Stimulated activated CD4-positive, alpha-beta T cell treated with anti-CD3 and anti-CD28 coated beads, Interleukin-1b, Interleukin-23, amount 100 ng/mL, for 4 hours (primary cell): ENCODE measurements at regions not wholly inside any gene's neighbourhood (a gene's known extent, or its start where the extent isn't known, plus 50 kb on each side); places are given as distances from the start of the nearest gene placed in this dataset.

Source experiments
- DNase-seq, 2 donors: peaks; one replicate each; pipeline ENCODE4 v3.0.0-alpha.2; 2020; ENCODE audit warnings: low read depth in 2 of 2

DNA sequence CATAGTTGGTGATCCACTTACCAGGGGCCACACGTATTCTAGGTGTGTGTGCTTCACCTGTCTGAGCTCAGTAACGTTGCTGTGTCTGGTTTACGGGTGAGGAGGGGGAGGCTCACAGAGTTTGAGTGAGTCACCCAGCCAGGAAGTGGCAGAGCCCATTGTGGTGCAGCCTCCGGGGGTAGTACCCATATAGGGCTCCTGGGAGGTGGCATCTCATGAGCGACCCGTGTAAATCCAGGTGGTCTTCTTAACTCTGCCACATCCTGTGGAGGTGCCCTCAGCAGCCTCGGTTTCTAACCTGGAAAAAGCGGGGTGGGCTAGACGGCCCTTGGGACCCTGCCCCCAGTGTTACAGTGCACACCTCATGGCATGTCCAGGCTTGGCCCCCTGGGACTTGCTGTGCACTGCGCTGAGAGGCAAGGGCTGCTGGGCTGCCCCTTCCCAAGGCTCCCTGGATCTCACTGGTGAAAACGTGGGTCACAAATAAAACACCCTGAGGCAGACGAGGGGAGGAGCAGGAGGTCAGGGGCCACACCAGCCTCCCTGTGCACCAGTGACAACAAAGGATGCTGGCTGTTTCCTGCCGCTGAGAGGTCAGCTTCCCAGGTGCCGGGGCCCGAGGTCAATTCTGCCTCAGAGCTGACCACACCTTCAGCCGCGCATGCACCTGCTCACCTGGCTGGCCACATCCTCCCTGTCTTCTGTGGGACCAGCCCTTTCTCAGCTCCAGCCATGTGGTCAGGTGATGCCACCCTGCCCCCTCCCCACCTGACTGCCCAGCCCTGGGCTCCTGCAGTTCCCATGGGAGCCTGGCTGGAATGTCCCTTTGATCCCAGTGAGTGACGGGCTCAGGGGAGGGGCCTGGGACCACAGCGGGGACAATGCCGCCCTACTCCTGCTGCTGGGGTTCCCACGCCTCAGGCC lies 305.1 kb downstream of the CTTN start:
- no peak for DNase-seq

DNA sequence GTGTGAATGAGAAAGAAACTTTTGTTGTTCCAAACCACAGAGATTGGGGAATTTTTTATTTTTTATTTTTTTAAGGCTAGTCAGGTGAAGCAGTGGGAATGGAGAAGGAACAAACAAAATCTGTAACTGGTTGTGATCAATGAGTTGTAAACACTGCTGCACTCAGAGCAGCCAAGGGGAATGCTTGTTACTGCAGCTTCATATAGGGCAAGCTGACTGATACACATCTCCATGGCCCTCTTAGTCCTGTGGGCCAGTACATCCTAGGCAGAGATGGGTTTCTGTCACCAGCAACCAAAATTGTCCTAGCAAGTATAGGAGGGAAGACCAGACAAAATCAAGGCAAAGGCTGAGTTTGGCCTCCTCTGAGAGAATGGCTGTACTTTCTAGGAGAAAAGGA lies 306.8 kb downstream of the CTTN start:
- DNase-seq: no peak

DNA sequence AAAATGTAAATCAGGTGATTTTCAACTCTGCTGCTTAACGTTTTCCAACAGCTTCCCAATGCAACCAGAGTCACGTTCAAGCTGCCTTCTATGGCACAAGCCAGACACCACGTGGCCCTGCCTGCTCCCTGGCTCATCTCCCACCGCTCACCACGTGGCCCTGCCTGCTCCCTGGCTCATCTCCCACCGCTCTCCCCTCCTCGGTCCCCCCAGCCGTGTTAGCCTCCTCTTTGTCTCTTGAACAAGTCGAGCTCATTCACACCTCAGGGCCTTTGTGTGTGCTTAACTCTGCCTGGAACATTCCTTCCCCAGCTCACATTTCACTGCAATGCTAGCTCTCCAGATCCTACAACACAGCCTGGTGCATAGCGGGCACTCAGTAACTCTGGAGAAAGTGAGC lies 307.6 kb downstream of the CTTN start:
- no peak for DNase-seq

DNA sequence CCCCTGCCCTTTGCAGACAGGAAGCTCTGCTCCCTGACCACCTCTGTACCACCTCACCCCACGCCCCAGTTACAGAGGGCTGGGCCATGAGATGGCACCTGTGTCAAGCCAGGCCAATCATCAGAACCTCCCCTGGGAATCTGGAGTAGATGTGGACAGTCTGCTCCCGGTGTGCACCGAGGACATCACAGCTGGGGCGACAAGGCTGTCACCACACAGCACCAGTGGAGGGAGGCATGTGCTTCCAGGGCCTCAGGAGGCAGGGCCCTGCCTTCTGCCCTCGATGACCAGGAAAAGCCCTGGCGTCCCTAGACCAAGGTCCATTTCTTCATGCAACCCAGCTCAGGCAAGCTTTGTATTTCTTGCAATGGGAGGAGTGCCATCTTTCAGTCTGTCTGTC lies 309.5 kb downstream of the CTTN start:
- DNase-seq: no peak

DNA sequence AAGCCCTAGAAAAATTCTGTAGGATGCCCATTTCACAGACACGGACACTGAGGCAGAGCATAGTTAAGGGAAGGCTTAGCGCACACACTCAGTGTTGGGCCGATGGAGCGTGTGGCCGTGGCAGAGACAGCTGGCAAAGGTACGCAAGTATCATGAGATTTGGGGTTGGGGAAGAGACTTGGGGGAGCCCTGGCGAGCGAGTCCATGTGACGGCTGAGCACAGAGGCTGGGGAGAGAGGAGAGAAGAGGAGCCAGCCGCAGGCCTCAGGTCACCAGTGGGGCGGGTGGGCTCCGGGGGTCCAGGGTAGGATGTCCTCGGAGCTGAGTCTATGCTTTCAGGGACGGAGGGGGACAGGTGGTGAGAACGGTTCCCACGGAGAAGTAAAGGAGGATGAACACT lies 311.3 kb downstream of the CTTN start:
- no peak for DNase-seq

DNA sequence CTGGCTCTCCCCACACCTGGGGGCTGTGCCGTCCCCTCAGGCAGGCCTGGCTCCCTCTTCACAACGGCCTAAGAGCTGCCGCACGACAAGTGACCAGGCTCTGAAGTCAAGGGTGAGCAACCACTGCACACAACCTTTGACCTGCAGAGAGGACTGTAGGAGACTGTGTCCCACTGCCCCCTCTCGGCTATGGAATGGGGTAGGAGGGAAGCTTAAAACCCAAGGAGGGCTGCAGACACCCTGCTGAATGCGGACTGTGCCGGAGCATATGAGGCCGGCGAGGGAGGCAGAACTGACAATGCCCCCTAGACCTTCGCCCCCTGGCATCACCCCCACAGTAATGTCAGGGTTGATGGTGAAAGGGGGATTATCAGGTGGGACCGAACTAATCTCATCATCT lies 311.9 kb downstream of the CTTN start:
- no peak for DNase-seq

DNA sequence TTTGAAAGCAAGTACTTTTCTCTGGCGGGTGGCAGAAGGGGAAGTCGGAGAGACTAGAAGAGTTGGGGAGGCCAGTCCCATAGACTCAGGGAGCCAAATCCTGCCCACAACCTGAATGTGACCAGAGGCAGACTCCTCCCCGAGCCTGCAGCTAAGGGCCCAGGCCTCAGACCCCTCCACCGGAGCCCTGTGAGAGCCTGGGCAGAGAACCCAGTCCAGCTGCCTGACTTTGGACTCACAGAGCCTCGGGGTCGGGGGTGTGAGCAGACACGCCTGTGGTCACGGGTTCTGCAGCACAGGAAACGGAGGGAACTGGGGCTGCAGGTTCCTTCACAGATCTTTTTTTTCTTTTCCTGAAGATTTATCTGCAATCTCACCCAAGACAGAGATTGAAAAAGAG lies 312.3 kb downstream of the CTTN start:
- DNase-seq: no peak

DNA sequence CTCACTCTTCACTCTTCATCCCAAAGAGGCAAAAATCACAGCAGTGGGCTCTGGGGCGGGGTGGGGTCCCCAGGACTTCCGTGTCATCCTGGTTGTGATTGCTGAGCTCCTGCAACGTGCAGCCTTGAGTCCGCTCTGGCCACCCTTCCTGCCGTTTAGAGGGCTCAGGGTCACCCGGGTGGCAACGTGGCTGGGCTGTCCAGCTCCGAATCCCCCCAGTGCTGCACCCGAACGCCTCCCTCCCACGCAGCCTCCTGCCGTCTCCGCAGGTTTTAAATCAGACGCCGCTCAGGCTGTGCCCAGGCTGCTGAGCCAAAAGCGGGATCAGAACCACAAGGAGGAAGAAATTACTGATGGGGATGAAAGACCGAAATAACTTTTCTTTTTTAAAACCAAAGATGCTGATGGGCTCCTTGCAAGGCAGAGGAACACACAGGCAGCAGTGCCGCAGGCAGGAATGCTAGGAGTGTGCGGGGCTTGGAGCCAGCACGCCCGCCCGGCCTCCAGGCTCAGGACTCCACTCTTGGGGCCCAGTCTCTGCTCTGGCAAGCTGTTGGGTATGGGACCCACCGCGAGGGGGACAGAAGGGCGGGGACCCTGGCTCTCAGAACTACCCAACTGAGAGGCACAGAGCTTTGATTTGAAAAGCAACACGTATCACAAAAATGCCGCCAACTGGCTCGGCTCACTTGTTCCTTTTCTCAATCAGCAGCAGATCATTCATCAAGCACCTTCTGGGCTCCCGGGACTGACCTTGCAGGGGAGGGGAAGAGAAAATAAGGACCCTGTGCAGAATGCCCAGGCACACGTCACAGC lies 313.0 kb downstream of the CTTN start:
- DNase-seq: no peak

DNA sequence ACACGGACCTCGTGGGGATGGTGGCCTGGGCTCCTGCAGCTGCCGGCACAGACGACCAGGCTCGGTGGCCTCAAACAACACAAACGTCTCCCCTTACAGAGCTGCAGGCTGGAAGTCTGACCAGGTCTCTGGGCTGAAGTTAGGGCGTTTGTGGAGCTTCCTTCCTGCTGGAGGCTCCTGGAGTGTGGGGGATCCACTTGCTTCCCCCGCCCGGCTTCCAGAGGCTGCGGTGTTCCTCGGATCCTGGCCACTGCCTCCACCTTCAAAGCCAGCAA lies 313.5 kb downstream of the CTTN start:
- DNase-seq: no peak

DNA sequence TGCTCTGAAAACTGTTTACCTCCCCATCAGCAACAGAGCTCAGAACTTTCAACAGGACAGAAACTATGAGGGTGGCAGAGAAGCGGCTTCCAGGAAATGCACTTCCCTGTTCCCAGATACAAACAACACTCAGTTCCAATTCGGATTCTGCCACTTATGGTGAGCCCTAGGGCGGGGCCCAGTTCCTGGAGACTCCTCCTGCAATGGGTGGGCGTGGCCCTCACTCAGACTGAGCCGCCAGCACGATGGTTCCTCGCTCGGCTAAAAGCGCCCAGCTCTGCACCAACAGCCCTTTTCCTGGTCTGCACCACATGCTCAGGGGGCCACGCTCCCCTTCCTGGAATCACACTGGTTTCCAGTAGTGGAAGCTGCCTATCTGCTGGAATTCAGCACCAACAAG lies 314.1 kb downstream of the CTTN start:
- DNase-seq: no peak

DNA sequence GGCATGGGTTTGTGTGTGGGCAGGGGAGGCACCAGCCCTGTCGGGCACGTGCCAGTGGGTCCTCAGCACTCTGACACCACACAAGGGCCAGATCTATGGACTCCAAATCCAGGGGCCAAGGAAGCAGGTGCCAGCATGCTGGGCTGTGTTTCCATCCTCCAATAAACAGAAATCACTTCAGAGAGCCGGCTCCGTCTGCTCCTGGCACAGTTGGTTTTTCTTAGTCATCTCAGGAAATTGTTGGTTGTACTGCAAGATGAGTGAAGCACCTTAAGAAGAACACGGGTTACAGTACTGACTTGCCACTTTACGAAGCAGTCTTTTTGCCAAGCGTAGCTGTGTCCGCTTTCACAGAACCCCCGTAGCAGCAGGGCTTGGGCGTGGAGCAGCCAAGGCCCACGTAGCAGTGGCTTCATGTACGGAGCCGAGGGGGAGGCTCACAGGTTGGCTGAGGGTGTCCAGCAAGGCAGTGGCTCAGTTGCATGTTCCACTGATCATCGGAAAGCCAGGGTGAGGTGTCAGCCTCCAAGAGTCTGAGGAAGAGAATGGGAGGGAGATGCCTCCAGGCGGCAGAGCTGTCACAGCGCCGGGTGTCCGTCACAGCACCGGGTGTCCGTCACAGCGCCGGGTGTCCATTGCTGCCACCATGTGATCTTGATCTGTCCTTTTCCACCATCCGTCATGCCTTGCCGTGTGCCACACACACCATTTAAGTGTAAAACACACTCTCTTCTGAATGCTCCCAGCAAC lies 314.9 kb downstream of the CTTN start:
- no peak for DNase-seq

DNA sequence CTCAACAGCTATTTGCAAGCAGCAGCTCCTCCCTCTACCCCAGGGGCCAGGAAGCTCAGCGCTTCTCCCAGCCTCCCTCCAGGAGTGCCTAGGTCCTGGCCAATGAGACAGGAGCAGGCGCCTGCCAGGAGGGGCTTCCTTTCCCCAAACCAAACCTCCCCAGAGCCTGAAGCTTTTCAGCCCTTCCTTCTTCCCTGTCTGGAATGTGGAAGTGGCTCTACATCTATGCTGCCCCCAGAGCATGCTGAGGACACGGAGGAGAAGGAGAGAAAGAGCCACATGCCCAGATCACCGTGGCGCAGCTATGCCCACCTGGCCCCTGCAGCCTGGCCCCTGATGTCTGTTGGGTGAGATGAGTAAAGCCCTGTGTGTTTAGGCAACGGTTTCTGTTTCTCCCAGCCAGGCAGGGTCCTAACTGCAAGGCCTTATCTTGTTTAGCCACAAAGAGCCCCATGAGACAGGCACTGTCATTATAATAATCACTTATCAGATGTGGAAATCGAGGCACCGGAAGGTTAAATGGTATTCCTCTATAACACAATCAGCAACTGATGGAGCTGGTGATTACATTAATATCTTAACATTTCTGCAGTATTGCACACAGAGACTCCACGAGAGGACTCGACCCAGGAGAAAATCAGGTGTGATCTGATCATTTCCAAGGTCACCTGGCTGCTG lies 315.8 kb downstream of the CTTN start:
- no peak for DNase-seq

DNA sequence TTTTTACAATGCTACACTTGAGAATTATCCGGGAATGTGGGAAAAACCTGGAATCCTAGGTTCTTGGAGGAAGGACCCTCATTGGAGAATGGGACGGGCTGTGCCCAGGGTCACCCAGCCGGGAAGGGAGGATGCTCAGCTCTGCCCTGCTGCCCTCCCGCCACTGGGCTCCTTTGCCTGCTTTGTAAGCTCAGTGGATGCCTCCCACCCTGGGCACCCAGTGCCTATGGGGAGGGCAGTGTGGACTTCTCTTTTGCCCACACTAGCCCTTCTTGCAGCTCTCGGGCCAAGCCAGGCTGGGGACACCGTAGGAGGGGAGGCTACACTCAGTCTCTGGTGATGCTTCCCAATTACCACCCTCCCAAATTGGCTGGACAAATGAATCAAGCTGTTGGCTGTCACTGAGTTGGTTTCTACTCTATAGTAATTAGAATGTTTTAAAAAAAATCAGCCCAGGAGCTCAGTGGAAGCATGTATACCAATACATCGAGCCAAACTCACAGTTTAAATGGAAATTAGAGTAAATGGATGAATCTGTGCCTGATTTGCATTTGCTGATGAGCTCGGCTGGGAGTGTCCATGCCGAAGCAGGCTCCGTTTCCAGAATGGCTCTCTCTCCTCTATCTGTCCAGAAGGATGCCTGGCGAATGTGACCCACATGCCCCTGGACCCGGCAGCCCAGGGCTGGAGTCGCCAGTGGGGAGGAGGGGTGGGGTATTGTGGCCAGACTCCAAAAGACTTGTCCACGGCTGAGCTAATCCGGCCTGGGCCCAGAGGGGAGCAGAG lies 317.0 kb downstream of the CTTN start:
- DNase-seq: no peak

DNA sequence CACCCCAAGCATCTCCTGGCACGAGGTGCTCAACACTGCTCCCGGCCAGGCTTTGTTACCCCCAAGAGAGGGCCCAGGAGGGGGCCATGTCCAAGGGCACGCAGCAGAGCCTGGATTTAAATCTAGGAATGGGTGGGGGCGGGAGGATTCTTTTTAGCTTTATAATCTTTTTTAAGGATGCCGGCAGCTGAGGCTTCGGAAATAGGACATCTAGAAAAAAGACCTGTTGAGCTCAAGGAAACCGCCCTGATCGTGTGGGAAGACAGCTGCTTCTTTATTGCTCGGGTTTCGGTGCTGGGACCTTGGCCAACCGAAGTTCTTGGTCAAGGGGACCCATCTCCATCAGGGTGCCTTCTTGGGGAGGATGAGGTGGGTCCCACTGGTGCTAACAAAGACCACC lies 317.9 kb downstream of the CTTN start:
- DNase-seq: no peak

DNA sequence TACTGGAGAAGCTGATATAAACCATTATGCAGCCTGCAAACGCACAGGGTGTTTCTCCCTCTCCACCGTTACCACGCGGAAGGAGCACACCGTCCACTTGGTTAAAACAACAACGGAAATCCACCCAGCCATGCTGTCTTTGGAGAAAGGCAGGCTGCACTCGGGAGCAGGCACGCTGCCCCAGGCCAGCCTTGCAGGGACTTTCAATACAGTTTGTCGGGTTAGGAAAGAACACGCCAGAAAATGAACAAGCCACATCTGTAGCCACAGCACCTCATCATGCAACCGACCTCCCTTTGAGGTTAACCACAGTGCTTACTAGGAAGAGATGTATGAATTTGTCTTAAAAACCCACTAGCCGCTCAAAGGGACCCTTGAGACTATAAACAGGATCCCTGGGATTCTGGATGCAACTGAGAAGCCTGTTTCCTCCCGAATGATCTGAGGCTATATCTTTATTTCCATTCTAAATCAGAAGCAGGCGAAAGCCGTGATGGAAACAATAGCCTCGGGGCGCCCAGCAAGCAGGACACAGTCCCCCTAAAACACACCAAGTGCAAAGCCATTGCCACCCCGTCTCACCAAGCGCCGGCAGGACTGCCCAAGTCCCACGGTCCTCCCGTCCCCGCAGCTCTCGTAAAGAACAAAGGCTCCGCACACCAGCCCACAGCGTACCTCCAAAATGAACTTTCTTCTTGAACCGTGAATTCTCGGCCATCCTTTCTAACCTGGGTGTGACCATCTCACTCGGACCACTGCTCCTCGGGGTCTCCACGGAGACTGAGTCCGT lies 318.9 kb downstream of the CTTN start:
- DNase-seq: no peak

DNA sequence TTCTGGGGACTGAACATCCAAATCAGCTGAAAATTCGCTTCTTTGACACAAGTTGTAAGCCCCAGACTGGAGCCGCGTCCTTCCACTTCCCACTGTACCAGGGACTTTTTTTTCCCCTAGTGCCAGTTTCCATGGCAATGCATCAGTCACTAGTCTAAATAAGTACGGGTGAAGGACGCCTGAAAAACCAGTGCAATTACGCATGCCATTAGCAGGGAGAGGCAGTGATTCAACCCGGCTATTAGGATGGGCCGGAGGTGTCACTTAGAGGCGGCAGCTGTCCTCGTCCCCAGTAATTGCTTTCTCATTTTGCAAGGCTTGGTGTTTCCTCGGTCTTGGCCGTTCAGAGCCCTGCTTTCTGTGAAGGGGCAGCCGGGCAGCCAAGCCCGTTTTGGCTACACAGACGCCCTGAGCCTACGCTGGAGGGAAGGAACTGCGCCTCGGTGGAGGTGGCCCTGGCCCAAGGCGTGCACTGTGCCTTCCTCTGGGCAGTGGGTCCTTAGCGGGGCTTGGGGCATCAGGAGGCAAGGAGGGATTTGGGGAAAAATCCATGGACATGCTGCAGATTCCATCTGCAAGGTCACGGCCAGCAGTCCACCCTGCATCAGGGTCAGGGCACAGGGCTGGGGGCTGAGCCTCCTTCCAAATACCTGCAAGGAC lies 319.7 kb downstream of the CTTN start:
- no peak for DNase-seq

DNA sequence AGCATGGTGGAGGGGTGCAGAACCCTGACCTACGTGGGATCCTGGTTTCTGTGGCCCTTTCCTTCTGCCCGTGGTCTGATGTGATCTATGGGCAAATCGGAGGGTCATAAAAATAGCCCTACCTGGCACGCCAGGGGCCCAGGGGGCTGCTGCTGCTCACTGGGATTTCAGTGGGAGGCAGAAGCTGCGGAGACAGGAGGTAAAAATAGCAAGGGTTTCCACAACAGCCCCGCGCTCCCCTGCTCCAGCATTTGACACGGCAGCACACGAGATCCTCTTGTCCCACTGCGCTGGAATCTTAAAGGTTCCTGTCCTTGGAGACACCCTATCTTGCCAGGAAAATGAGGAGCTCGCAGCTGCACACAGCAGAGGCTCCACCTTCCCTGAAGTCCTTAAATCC lies 321.2 kb downstream of the CTTN start:
- no peak for DNase-seq

DNA sequence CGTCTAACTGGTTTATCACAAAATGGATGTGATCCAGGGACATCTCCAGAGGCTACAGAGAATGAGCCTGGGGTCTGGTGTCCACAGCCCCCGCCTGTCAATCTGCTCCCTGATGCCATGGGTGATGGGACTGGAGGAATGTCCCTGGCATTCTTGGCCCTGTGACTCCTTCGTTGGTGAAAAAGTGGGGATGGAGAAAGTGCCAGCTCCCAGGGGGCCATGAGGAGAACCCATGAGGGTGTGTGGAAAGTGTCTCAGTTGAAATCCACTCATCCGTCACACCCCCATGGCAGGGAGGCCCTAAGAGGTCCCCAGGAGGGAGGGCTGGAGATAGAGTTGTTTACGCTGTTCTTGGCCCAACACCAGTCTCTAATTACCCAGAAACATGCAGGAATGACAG lies 322.0 kb downstream of the CTTN start:
- DNase-seq: no peak

DNA sequence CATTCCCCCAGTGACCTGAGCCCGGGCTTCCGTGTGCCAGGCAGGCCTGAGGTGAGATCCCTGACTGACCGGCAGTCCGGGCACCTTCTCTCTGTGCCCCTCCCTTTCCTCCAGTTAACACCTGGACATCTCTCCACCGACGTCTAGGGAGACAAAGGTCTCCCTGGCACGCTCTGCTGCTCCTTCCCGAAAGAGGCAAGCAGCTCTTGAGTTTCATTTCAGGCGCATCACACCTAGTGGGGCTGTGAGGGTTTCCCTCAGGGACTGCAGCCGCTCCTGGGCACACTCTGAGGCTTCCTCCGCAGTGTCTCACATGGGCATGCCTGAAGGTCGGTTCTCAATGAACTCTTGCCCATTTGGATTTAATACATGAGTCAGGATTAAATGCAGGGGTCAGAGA lies 322.7 kb downstream of the CTTN start:
- no peak for DNase-seq

DNA sequence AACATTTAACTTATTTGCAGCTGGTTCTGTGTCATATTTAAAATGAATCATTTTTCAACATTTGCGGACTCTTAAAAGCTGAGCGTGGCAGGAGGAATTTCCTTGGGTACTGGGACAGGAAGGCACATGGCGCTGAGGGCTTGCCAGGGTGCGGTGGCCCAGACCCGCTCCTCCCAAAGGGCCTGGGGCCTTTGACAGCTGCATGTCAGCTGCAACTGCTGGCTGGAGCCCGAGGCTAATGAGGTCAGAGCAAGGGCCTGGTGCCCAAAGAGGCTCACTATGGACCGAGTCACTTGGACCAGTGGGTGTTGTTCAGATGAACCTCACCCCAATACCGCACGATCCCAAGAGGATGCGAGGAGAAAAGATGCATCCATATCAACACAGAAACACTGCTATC lies 326.9 kb downstream of the CTTN start:
- no peak for DNase-seq
